ENCODE measurements at regions not wholly inside any gene's neighbourhood (a gene's known extent, or its start where the extent isn't known, plus 50 kb on each side); places are given as distances from the start of the nearest gene placed in this dataset.

GRCh38 chr2:19295998-19296502, 62.4 kb downstream of the OSR1 start:
- TF ChIP-seq SPI1 (IDR thresholded peaks at IDR 0.05; ENCODE audit: borderline replicate concordance, low read depth) (no peak), POLR2AphosphoS5 (IDR thresholded peaks at IDR 0.05; ENCODE audit: low read depth) (no peak), GABPA (IDR thresholded peaks at IDR 0.05; ENCODE audit: low read depth) (no peak), REST (IDR thresholded peaks at IDR 0.05; ENCODE audit: insufficient replicate concordance, low read depth) (no peak), CTCF (IDR thresholded peaks at IDR 0.05; ENCODE audit: insufficient read depth, low read length) (no peak)
- Histone ChIP-seq H3K27ac (replicated peaks) (no peak overlapping the region), H3K4me3 (replicated peaks; ENCODE audit: insufficient read depth, low read length) (no peak overlapping the region), H3K27me3 (ENCODE audit: insufficient read depth, poor library complexity, severe bottlenecking) (no peaks in the 10 kb centered on the region)
- DNase-seq (ENCODE audit: low read depth in 1 of 2, low spot score in 1 of 2): no peak

- H3K27ac ChIP-seq (replicated peaks): no peak overlapping the region
- H3K4me3 ChIP-seq (replicated peaks; ENCODE audit: insufficient read depth, low read length): no peak overlapping the region
Observed at GRCh38 chr2:19292007-19292406, 66.4 kb downstream of the OSR1 start.

More at GRCh38 chr2:19292007-19292406, 66.4 kb downstream of the OSR1 start:
- DNase-seq (ENCODE audit: low read depth in 1 of 2, low spot score in 1 of 2): no peak
- H3K27me3 ChIP-seq (ENCODE audit: insufficient read depth, poor library complexity, severe bottlenecking): no peaks in the 10 kb centered on the region
- no peak for TF ChIP-seq REST (IDR thresholded peaks at IDR 0.05; ENCODE audit: insufficient replicate concordance, low read depth)
- TF ChIP-seq SPI1 (IDR thresholded peaks at IDR 0.05; ENCODE audit: borderline replicate concordance, low read depth): no peak
- TF ChIP-seq POLR2AphosphoS5 (IDR thresholded peaks at IDR 0.05; ENCODE audit: low read depth): no peak
- TF ChIP-seq GABPA (IDR thresholded peaks at IDR 0.05; ENCODE audit: low read depth): no peak
- no peak for TF ChIP-seq CTCF (IDR thresholded peaks at IDR 0.05; ENCODE audit: insufficient read depth, low read length)
